ENCODE measurements at regions not wholly inside any gene's neighbourhood (a gene's known extent, or its start where the extent isn't known, plus 50 kb on each side); places are given as distances from the start of the nearest gene placed in this dataset.

DNA sequence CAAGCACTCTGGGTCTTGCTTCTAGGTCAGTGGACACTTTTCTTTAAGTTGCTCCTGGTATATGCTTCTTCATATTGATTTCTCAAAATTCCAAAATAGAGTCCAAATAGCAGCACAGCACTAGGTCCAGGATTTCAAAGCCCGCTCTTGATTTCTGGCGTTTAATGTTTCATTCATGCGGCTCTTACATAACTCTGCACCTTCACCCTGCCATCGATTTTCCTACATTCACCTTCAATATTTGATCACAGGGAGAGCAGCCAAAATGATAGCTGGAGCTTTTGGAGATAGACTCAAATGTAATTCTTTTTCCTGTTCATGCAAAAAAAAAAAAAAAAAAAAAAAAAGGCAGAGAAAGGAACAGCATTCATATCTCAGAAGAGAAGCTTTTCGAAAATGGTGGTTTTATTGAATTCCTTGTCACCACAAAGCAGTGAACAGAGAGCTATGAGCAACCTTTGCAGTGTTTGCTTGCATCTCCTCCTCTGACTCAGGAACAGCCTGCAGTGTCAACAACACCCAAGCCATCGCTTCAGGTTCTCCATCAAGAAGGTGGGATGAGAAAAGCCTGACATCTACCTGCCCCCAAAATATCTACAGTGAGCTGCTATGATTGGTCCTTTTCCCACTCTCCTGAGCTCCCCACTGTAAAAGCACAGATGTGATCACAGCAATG, 97.8 kb downstream of the MED10 start:
- H3K27ac ChIP-seq (ENCODE audit: low read depth, low read length), result no peak overlapping the region
- no peaks in the 10 kb centered on the region for H3K4me1 Mint-ChIP-seq
- H3K4me3 Mint-ChIP-seq, result no peak overlapping the region
- H3K27me3 ChIP-seq (ENCODE audit: control insufficient read depth, insufficient read depth, low read length, poor library complexity, severe bottlenecking), result peaks cover 11% of the 10 kb centered on the region
- TF ChIP-seq, protein P1, sequence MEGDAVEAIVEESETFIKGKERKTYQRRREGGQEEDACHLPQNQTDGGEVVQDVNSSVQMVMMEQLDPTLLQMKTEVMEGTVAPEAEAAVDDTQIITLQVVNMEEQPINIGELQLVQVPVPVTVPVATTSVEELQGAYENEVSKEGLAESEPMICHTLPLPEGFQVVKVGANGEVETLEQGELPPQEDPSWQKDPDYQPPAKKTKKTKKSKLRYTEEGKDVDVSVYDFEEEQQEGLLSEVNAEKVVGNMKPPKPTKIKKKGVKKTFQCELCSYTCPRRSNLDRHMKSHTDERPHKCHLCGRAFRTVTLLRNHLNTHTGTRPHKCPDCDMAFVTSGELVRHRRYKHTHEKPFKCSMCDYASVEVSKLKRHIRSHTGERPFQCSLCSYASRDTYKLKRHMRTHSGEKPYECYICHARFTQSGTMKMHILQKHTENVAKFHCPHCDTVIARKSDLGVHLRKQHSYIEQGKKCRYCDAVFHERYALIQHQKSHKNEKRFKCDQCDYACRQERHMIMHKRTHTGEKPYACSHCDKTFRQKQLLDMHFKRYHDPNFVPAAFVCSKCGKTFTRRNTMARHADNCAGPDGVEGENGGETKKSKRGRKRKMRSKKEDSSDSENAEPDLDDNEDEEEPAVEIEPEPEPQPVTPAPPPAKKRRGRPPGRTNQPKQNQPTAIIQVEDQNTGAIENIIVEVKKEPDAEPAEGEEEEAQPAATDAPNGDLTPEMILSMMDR (conservative IDR thresholded peaks at IDR 0.05), result no peak
- no peaks in the 10 kb centered on the region for H3K9me3 ChIP-seq (ENCODE audit: control insufficient read depth, low read length)
- 76 to 84% methylated on average over 3 to 5 of the region's 6 CpGs for whole genome bisulfite sequencing, 2 experiments (ENCODE audit: insufficient coverage in 1 of 2, insufficient read length in 1 of 2)
- peaks cover 2% of the 10 kb centered on the region for H3K9me3 Mint-ChIP-seq
- DNase-seq, result no peak
- H3K36me3 Mint-ChIP-seq (ENCODE audit: low read depth), result no peaks in the 10 kb centered on the region
- H3K27ac Mint-ChIP-seq, result no peak overlapping the region
- H3K4me1 ChIP-seq (ENCODE audit: control insufficient read depth, insufficient read depth, low read length), result no peaks in the 10 kb centered on the region
- no peaks in the 10 kb centered on the region for H3K36me3 ChIP-seq (ENCODE audit: control insufficient read depth, insufficient read depth, low read length)
- no peak overlapping the region for H3K4me3 ChIP-seq (ENCODE audit: low read length)
- peaks cover 9% of the 10 kb centered on the region for H3K27me3 Mint-ChIP-seq (ENCODE audit: insufficient read depth)
- H3K9ac ChIP-seq (ENCODE audit: extremely low read depth, low read length, poor library complexity, severe bottlenecking), result no peak overlapping the region

DNA sequence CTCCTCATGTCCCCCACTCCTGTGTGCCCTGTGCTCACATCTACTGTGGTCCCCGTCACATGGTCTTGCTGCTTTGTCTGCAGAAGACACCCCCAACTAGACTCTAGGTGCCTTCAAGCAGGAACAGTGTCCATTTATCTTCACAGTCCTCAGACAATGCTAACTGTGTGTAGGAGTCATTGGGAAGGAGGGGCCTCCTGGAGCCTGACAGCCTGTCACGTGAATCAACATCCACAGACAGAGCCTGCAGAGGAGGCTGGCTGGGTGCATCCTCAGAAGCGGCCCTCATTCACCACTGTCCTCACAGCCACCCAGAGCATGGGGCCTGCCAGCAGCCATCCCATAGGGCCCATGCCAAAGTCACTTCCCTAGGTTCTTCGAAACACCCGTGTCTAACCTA, 98.7 kb downstream of the MED10 start:
- H3K36me3 Mint-ChIP-seq (ENCODE audit: low read depth), result no peaks in the 10 kb centered on the region
- H3K4me3 ChIP-seq (ENCODE audit: low read length), result no peak overlapping the region
- H3K27ac ChIP-seq (ENCODE audit: low read depth, low read length), result no peak overlapping the region
- H3K4me1 ChIP-seq (ENCODE audit: control insufficient read depth, insufficient read depth, low read length), result no peaks in the 10 kb centered on the region
- no peak overlapping the region for H3K9ac ChIP-seq (ENCODE audit: extremely low read depth, low read length, poor library complexity, severe bottlenecking)
- 82% methylated on average over 5 of the region's 5 CpGs; no CpG with 5 or more reads in 1 of the 2 experiments for WGBS, 2 experiments (ENCODE audit: insufficient coverage in 1 of 2, insufficient read length in 1 of 2)
- no peak overlapping the region for H3K27ac Mint-ChIP-seq
- H3K27me3 Mint-ChIP-seq (ENCODE audit: insufficient read depth), result peaks cover 9% of the 10 kb centered on the region
- no peaks in the 10 kb centered on the region for H3K4me1 Mint-ChIP-seq
- DNase-seq, result no peak
- peaks cover 11% of the 10 kb centered on the region for H3K27me3 ChIP-seq (ENCODE audit: control insufficient read depth, insufficient read depth, low read length, poor library complexity, severe bottlenecking)
- H3K9me3 ChIP-seq (ENCODE audit: control insufficient read depth, low read length), result no peaks in the 10 kb centered on the region
- TF ChIP-seq, protein P1 (conservative IDR thresholded peaks at IDR 0.05), result no peak
- H3K36me3 ChIP-seq (ENCODE audit: control insufficient read depth, insufficient read depth, low read length), result no peaks in the 10 kb centered on the region
- peaks cover 2% of the 10 kb centered on the region for H3K9me3 Mint-ChIP-seq
- H3K4me3 Mint-ChIP-seq, result no peak overlapping the region

DNA sequence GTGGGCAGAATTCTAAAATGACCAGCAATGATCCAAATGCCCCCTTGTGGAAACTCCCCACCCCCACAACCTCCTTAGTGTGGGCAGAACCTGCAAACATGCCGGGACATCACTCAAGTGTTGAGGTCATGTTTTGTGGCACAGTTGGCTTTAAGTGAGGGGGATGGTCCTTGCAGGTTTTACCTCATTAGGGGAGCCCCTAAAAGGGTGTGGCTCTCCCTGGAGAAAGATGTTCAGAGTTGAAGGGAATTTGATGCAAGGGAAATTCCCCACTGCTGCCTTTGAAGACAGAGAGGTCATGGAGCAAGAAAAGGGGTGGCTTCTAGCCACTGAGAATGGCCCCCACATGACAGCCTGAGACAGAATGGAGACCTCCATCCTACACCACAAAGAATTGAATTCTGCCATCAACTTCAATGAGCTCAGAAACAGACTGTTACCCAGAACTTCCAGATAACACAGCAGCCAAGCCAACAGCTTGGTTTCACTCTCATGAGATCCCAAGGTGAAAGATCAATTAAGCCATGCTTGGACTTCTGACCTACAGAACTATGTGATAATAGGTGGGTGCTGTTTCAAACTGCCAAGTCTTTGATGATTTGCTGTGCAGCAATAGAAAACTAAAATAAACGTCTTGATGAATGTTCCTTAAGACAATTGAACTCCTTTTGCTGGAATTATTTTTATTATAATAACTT, 103.4 kb downstream of the MED10 start:
- WGBS, 2 experiments (ENCODE audit: insufficient coverage in 1 of 2, insufficient read length in 1 of 2), result 94% methylated on average over 2 of the region's 2 CpGs; no CpG with 5 or more reads in 1 of the 2 experiments
- no peaks in the 10 kb centered on the region for H3K36me3 ChIP-seq (ENCODE audit: control insufficient read depth, insufficient read depth, low read length)
- H3K36me3 Mint-ChIP-seq (ENCODE audit: low read depth), result no peaks in the 10 kb centered on the region

More for the DNA sequence above, 103.4 kb downstream of the MED10 start:
- no peaks in the 10 kb centered on the region for H3K27me3 ChIP-seq (ENCODE audit: control insufficient read depth, insufficient read depth, low read length, poor library complexity, severe bottlenecking)
- H3K27ac ChIP-seq (ENCODE audit: low read depth, low read length), result no peak overlapping the region
- no peak overlapping the region for H3K9ac ChIP-seq (ENCODE audit: extremely low read depth, low read length, poor library complexity, severe bottlenecking)
- H3K4me3 ChIP-seq (ENCODE audit: low read length), result no peak overlapping the region
- Mint-ChIP-seq H3K9me3 (no peaks in the 10 kb centered on the region), H3K27me3 (ENCODE audit: insufficient read depth) (peaks cover 11% of the 10 kb centered on the region), H3K27ac (no peak overlapping the region), H3K4me1 (no peaks in the 10 kb centered on the region), H3K4me3 (no peak overlapping the region)
- no peak for DNase-seq
- TF ChIP-seq, protein P1 (conservative IDR thresholded peaks at IDR 0.05), result no peak
- no peaks in the 10 kb centered on the region for H3K4me1 ChIP-seq (ENCODE audit: control insufficient read depth, insufficient read depth, low read length)
- no peaks in the 10 kb centered on the region for H3K9me3 ChIP-seq (ENCODE audit: control insufficient read depth, low read length)
